GM21737 (cell line): ENCODE measurements at regions not wholly inside any gene's neighbourhood (a gene's known extent, or its start where the extent isn't known, plus 50 kb on each side); places are given as distances from the start of the nearest gene placed in this dataset.
"Not testable (repeated sequence)": the region's sequence is repeated elsewhere in the genome, so short reads cannot be mapped to it uniquely, and the experiment has no call there.

ENCODE experiments used
- ATAC-seq: cut with Tn5 transposase; IDR thresholded peaks from one replicate; pipeline ENCODE4 v1.9.1; 2021; ENCODE audit warnings: mild to moderate bottlenecking, moderate library complexity; ENCODE audit not compliant: unreplicated experiment

DNA sequence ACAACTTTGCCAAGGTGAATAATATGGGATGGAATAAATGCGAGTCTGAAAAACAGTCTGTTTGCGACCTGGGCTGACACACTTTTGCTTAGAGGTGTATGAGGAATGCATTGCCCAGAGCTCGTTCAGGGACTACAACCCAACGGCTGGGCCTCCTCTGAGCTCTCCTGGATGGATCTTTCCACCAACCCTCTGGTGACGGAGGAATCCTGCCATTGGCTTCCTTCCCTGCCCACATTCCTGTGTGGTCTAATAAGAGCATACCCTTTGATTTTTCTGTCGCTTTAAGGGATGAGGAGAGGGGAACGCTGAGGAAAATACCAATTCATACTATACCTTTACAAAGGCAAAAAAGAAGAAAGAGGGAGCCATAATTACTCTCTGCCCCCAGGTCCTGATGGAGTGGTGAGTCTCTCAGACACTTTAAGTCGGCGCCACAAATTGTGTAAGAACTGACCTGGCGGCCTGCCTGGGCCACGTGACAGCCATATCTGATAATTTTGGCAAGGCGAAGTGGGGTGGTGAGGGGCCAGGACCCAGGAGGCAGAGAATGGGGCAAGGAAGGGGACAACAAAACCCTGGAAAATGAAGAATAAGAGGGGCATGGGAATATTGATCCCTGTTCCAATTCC lies 265.2 kb upstream of the MSX2 start:
- ATAC-seq = no peak

DNA sequence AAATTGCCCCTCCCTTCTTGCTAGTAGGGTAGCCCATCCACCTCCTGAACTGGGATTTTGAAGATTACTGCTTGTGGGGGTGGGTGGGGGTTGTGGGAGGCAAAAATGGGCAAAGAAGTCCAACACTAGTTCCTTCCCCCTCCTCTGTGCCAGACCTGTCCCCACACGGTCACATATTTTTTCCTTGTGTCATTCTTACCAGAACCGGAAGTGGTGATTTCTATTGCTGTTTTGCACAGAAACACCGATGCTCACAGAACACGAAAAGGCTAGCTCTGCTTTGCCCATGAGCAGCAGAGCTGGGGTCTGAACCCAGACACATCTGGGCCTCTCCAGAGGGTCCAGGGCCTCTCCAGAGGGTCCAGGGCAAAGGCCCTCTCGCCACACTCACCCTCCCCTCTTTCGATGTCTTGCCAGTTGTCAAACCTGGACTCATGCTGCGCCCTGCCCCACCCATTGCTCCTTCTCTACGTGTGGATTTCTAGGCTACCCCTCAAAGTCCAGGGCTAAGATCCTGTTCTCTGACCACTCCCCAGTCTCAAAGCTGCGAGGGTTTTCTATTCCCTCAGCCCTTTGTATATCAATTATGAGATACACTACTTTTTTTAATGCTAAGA lies 264.4 kb upstream of the MSX2 start:
- ATAC-seq = no peak

GRCh38 chr5:174462129-174462528 lies 262.3 kb upstream of the MSX2 start:
- ATAC-seq = no peak

DNA sequence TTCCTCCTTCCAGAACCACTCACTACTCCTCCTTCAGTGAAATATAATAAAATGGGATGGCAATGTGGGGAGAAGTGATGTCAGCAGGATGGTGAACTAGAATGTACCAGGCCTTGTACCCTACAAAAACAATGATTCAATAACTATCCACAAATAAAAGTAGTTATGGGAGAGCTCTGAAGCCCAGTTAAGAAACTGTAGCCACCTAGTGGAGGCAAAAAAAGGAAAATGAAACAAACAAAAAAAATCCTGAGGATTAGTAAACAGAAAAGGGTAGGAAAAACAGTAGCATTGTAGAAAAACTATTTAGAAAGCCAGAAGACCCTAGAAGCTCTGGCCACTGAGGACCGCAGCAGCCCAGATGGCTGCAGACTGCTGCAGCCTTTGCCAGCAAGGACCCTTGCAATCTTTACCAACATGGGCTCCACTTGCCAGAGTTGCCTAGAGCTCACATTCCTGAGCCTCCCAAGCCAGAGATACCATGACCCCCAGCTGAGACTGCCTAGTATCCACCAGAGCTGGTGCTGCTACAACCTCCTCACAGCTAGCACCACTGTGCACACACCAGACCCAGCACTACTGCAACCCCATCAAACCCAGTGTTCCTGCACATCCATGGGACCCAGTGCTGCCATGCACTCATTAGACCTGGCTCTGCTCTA lies 259.7 kb upstream of the MSX2 start:
- no peak for ATAC-seq

GRCh38 chr5:174471528-174471927 lies 252.9 kb upstream of the MSX2 start:
- not testable (repeated sequence) for ATAC-seq

- no peak for ATAC-seq
Observed at GRCh38 chr5:174472956-174473355, 251.4 kb upstream of the MSX2 start.

GRCh38 chr5:174476001-174476400 lies 248.4 kb upstream of the MSX2 start:
- not testable (repeated sequence) for ATAC-seq

DNA sequence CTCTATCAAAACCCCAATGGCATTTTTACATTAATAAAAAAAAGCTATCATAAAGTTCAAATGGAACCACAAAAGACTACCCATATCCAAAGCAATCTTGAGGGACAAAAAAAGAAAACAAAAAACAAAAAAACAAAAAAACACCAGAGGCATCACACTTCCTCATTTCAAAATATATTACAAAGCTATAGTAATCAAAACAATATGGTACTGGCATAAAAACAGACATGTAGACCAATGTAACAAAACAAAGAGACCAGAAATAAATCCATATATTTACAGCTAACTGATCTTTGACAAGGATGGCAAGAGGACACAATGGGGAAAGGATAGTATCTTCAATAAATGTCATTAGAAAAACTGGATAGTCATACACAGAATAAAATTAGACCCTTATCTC lies 245.1 kb upstream of the MSX2 start:
- no peak for ATAC-seq

- ATAC-seq = no peak
Observed at GRCh38 chr5:174481737-174482136, 242.6 kb upstream of the MSX2 start.

GRCh38 chr5:174482607-174483024 lies 241.8 kb upstream of the MSX2 start:
- no peak for ATAC-seq

GRCh38 chr5:174483411-174483810 lies 241.0 kb upstream of the MSX2 start:
- ATAC-seq = no peak

- no peak for ATAC-seq
Observed at GRCh38 chr5:174489215-174489614, 235.2 kb upstream of the MSX2 start.

DNA sequence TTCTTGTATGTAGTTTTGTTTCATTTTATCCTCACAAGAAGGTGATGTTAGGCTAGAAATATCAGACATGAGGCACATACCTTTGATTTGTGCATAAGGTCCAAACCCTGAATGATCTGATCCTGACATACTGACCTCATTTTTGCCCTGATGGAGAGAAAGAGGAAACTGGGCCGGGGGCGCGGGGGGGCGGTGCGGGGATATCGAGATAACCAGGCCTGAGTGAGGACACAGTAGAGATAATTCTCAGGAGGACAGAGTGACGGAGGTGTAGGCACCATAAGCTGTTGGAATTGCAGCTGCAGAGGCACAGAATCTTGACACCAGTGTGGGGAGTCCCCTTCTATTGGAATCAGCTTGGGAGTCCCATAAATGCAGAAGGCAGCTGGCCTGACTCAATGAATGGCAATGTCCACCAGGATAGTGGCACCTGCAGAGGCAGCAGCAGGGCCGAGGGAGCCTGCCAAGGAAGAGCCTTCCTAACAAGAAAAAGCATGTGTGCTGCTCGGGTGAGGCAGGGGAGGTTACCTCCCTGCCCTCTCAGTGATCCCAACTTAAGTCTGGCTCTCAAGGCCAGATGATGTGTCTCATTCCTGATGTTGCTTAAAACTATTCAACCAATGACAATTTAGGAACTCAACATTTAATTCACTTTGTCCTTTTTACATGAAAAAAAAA lies 234.3 kb upstream of the MSX2 start:
- no peak for ATAC-seq

GRCh38 chr5:174490728-174491127 lies 233.7 kb upstream of the MSX2 start:
- ATAC-seq = no peak

- ATAC-seq = no peak
Observed at GRCh38 chr5:174491265-174491664, 233.1 kb upstream of the MSX2 start.

DNA sequence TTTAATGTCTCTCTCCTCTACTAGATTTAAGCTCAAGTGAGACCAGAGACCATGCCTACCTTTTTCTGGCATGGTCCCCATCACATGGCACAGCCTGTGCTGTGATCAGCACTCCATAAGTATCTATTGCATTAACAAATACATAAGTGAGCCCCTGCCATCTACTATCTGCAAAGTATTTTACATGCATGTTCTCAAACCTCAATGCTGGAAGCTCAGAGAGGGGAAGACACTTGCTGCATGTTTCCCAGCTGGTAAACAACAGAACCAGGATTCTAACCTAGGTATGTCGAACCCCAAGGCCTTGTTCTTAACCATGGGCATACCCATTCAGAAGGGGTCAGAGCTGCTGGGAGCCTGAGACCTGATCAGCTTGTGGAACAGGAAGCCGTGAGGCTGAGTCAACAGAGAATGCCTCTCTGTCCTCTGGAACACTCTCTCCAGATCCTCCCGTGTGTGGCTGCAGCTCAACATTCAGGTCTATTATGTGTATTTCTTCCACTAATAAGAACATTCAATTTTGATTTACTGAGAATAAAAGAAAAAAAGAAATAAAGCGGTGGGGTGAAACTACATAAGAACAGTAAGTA lies 232.5 kb upstream of the MSX2 start:
- ATAC-seq = no peak

GRCh38 chr5:174493530-174493929 lies 230.9 kb upstream of the MSX2 start:
- ATAC-seq = no peak

DNA sequence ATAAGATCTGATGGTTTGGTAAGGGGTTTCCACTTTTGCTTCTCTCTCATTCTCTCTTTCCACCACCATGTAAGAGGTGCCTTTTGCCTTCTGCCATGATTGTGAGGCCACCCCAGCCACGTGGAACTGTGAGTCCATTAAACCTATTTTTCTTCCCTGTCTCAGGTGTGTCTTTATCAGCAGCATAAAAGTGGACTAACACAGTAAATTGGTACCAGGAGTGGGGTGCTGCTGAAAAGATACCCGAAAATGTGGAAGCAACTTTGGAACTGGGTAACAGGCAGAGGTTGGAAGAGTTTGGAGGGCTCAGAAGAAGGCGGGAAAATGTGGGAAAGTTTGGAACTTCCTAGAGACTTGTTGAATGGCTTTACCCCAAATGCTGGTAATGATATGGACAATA lies 226.4 kb upstream of the MSX2 start:
- not testable (repeated sequence) for ATAC-seq

DNA sequence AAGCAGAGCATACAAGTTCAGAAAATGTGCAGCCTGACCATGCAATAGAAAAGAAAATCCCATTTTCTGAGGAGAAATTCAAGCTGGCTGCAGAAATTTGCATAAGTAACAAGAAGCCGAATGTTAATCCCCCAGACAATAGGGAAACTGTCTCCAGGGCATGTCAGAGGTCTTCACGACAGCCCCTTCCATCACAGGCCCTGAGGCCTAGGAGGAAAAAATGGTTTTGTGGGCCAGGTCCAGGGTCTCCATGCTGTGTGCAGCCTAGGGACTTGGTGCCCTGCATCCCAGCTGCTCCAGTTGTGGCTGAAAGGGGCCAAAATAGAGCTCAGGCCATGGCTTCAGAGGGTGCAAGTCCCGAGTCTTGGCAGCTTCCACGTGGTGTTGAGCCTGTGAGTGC lies 225.8 kb upstream of the MSX2 start:
- ATAC-seq = not testable (repeated sequence)

- ATAC-seq = no peak
Observed at GRCh38 chr5:174500636-174501035, 223.7 kb upstream of the MSX2 start.

DNA sequence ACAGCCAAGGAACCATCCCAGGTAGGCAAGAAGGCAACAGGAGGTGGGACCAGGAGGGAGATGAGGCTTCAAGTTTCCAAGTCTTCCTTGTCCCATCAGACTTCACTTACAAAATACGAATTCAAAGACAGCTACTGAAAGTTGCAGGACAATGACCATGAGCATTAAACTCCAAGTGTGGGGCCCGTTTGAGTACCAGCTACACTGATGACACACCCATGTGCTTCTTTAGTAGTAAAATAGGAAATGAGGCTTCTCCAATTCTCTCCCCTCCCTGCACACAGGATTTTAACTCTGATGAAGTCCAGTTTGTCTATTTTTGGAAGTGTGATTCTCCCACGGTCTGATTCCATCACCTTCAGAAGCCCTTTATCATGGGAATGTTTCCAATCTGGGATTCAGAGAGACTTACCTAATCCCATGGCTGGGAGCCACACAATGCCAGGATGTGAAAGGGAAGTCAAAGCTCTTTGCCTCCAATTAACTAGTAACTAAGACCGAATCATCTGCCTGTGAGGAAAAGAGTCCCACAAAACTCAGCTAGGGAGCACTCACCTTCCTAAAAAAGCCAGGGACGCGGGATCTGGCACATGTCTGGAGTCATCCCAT lies 222.8 kb upstream of the MSX2 start:
- ATAC-seq = no peak
